GM18517 (cell line): ENCODE measurements at regions not wholly inside any gene's neighbourhood (a gene's known extent, or its start where the extent isn't known, plus 50 kb on each side); places are given as distances from the start of the nearest gene placed in this dataset.

Experiments
- ATAC-seq: cut with Tn5 transposase; IDR thresholded peaks from one replicate; pipeline ENCODE4 v1.9.1; 2021; ENCODE audit warnings: mild to moderate bottlenecking, moderate library complexity; ENCODE audit not compliant: unreplicated experiment

DNA sequence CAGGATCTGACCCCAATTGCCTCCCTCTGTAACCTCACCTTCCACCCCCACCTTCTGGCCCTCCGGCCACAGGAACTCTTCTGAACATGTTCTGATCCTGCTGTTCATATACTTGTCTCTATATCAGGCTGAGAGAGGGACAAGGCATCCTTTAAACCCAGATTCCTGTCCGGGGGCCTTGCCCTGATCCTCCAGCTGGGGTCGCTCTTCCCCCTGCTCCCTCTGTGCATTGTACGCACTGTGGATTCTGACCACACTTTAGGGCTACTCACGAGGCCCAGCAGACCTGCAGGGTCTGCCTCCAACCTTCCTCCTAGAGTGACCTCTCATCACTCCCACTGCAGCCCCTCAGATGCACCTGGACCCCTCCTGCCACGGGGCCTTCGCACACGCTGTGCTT, 269.3 kb downstream of the UQCRFS1 start:
- ATAC-seq: no peak

DNA sequence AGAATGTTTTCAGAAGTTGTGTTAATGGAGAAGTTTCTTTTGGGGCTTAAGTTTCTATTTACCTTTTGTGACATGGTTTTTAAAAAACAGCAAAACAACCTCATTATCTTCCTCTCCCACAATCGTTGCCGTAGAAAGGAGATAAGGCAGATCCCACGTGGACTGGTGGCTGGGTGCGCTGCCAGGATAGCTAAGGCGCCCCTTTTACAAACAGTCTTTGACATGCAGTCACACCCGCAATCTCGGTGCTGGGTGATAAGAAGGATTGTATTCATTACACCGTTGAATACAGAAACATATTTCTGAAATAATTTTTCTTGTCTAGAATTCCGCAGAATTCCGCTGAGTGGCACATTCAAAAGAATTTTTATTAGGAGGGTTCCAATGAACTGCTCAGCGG, 271.1 kb downstream of the UQCRFS1 start:
- ATAC-seq: no peak

DNA sequence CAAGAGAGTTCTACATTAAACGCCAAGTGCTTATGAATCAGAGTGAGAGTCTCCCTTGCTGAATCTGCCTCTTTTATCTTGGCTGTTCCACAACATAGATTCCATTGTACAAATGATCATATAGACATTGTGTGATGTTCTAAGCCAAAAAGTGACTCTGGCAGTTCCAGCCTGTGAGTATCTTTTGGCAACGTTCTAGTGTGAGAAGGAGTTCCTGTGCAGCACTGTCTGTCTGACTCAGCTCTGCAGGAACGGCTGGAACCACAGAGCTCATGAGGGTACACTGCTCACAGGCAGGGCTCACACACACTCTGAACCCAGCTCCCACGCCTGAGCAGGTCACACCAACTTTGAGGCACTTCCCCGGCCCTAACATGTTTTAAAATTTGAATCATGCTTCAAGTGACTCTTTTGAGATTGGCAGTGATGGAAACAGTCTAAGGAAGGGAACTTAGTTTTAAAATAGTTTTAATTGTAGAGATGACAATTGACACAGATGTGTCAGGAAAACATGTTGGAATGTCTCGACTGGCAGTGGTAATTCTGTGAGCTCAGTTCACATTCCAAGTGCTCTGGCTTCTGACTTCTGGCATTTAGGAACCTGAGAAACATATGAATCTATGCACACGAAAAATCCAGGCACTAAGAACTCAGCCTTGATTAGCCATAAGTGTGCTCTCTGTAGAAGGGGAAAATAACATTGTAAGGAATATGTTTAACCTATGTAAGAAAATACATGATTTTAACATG, 272.0 kb downstream of the UQCRFS1 start:
- no peak for ATAC-seq

DNA sequence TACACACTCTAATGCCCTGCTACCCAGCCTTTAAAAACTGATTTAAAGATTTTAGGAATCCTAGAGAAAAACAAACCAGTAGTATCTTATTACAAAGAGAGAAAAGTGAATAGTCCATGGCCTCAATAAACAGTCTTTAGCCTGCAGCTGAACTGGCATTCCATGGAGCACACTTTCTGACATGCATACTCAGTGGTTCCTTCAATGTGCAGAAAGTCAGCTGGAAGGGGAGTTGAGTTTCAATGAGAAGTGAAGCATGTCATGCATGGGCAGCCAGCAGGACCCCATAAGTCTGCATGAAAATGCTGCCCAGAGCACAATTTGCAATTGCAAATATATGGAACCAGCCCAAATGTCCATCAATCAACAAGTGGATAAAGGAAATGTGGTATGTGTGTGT, 273.7 kb downstream of the UQCRFS1 start:
- no peak for ATAC-seq

DNA sequence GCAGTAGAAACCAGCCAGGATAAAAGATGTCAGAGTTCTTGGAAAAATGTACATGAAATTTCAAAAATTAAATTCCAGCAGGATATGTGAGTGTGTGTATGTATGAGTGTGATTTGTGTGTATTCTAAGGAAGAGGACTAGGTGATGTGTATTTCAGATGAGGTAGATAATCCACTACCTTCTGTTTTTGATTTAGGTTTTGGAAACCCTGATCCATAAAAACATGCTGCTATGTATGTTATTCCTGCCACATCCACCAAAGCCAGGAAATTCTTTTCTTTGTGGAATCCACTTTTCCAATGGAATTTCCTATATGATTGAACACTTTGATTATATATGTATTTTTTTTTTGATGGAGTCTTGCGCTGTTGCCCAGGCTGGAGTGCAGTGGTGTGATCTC, 276.9 kb downstream of the UQCRFS1 start:
- ATAC-seq: no peak

DNA sequence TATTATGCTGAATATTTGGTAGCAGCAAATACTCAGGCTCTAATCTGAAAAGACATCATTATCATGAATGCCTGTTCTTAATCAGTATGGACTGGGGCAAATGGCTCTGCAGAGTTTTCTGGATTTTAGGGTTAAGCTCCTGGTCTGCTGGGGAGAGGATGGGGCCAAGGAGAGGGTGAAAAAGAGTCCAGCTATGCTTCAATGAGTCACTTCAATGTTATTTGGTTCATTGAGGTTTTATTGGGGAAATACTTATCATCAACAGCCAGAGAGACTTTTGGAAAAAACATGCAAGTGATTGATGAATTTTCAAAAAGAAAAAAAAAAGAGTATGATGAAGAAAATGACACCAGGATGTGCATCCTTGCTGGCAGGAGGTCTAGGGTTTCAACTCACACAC, 278.3 kb downstream of the UQCRFS1 start:
- ATAC-seq: no peak

DNA sequence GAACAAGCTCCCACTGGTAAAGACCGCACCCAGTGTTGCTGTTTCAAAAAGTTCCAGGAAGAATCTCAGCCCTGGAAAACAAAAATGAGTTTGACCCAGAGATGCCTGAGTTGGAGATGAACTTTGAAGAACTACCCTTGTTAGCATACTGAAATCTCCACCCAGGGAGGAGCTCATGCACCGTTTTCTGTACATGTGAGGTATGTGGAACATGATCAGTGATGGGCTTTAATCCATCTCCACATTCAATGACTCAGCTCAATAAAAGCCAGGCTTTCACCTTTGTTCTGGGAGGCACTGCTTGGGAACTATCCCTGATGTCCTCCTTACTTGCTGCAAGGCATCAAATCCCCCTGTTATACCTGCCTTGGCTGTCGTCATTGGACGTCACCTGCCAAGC, 279.9 kb downstream of the UQCRFS1 start:
- no peak for ATAC-seq

DNA sequence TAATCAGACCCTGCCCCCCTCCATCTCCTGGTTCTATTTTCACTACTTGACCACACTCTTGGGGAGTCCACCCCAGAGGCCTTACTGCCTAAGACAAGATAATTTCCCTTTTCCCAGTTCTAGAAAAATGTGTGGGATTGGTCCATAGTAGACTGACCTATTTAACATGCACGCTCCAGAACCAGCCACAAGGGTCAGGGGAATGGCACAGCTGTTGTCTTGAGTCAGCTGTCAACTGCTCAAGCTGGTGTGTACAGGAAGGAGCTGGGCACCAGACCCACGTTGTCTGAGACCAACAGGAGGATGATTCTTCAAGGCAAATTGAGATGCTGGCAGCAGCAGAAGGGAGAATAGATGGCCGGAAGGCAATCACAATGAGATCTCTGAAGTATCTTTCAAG, 280.5 kb downstream of the UQCRFS1 start:
- ATAC-seq: no peak

DNA sequence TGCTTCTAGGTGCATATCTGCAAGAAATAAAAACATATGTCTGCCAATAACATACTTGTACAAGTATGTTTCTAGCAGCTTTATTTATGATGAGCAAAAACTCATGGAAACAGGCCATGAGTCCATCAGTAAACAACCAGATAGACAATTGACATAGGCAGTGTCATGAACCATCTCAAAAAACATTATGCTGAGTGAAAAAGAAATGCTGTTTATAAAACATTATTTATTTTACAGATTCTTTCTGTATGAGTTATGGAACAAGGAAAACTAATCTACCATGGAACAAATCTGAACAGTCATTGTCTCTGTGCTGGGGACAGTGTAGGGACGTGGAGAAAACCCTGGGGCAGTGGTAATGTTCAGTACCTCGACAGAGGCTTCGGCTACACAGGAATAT, 283.9 kb downstream of the UQCRFS1 start:
- ATAC-seq: no peak

DNA sequence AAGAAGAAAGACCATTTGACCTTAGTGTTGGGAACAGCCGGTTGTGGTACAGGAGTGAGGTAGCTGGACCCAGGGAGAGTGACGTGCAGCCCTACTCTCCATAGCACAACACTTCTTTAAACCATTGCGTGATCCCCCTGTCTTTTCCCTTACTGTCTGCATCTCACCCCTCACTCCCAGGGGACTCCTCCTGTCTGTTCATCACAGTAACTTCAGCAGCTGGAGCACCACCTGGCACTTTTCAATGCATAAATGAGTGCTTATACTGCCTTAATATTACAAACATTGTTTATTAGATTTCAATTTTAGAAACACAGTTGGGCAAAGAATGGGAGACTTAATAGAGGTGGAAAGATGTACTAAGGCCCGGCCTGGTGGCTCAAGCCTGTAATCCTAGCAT, 285.5 kb downstream of the UQCRFS1 start:
- ATAC-seq: no peak

DNA sequence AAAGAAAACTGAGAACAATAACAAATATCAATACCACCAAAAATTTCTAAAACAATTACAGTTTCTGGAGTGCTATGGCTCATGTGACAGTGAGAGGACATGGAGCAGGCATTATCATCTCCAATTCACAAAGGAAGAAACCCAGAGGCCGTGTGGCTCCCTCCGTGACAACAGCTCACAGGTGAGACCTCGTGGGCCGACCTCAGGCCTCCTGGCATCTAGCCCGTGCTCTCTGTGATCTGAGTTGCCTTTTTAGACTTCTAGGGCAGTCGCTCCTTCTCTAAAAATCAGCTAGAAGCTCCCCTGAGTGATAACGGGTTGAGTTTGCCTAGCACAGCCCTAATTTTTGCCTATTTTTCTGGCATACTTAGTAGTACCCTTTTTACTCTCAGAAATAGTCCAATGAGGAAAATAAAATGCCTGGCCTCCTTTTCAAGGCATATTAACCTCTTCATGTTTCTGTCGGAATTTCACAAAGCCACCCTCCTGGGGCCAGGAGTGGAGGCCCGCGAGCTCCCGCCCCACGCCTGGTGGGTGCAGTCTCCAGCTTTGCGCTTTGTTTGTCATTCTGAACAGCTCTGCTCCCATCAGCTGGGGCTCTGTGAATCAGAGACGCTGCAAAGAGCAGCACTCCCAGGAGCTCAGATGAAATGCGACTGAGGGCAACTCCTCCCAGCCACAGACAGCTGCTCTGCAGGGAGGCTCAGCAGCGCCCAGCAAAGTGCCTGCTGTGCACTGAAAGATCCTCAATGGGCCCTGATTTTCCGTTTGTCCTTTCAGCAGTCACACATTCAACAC, 292.5 kb downstream of the UQCRFS1 start:
- ATAC-seq: no peak

DNA sequence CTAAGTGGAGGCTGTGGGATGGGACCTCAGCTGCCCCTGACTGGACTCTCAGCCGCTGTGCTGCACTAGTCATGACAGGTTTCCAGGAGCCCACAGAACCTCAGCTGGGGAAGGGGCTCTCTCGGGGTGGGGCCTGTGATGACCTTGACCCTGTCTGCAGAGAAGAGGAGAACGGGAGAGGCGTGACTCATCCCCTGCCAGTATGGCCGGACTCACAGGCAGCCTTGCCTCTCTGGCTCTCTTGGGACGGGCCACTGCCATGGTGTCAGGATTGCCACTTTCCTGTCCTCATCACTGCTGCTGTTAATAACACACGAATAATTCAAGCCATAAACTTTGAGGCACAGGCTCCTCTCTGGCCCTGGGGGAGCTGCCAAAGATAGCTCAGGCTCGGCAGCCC, 295.3 kb downstream of the UQCRFS1 start:
- ATAC-seq: no peak

DNA sequence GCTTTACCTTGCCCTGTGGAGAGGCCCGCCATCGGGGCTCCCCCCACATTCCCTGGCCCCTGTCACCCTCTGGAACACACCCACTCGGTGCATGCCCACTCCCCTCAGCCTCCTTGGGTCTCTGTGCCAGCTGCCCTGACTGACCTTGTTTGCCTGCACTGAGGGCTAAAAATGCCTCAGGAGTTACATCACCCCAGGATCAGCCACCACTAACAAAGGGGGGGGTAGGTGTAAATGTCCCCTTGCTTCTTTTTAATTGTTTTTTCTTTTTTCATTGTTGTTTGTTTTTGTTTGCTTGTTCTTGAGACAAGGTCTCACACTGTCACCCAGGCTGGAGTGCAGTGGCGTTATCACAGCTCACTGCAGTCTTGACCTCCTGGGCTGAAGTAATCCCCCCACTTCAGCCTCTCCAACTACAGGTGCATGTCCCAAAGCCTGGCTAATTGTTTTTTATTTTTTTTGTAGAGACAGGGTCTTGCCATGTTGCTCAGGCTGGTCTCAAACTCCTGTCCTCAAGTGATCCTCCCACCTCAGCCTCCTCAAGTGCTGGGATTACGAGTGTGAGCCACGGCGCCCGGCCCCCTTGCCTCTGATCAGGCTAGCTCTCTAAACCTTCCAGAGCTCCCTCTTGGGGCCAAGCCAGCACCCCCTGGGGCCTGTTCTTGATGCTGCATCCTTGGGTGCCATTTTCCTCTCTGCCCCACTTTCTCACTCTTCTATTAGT, 297.1 kb downstream of the UQCRFS1 start:
- no peak for ATAC-seq

DNA sequence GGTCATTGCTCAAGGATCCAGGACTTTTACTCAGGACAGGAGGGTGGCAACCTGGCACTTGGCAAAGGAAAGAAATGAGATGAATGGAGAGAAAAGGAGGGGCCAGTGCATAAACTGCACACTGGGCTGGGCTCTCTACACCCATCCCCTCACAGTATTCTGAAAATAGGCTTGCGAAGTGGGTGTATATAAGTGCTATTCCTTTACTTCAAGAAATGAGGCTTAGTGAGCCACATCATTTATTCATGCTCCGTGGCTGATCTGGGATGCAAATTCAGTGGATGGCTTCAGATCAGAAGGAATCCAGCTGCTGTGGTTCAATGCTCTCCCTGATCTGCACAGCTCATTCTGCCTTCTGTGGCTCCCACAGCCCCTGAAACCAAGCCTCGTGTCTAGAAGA, 297.7 kb downstream of the UQCRFS1 start:
- ATAC-seq: no peak

DNA sequence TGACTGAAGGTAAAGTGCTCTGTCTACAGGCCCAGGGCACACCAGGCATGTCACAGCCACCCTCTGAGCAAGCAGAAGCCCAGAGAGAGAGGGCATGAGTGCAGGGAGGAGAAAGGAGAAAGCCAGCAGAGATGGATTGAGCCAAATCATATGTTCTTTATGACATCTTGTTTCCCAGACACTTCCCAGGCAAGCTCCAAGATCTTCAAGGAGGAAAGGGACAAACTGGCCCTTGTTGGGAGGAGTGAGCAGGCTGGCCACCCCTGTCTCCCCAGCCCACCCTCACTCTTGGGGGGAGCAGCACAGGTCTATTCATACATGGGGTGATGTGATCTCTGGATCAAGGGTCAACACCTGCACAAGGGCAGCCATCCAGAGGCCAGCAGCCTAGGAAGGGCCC, 298.8 kb downstream of the UQCRFS1 start:
- no peak for ATAC-seq

DNA sequence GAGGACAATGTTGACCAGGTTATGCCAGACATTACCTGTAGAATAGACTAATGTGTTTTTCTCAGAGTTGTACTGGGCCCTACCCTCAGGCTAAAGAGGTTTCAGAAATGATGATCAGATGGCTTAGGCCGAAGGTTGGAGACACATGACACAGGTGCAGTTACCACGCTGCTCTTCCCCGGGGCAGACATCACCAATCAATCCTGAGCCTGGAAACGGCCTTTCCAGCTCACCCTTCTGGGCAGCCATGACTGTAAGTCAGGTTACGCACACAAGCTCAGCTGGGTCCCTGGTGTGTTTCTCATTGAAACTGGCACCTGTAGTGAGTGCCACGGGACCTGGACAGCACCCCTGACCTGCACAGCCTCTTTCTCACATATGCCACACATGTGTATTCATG, 299.3 kb downstream of the UQCRFS1 start:
- ATAC-seq: no peak

DNA sequence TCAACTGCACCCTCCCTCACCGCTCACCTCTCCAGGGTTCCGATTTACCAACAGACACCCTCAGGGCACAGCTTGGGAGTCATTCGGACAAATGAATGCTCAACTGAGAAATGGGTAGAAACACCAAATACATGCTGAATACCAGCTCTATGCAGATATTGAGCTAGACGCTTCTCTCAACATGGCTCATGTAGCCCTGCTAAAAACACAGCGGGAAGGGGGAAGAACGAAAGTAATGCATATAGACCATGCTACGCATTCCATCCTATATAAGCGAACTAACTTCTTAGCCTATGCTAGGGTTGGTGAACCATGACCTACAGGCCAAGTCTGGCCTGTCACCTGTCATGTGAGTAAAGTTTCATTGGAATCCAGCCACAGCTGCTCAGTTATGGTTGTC, 304.0 kb downstream of the UQCRFS1 start:
- ATAC-seq: no peak

DNA sequence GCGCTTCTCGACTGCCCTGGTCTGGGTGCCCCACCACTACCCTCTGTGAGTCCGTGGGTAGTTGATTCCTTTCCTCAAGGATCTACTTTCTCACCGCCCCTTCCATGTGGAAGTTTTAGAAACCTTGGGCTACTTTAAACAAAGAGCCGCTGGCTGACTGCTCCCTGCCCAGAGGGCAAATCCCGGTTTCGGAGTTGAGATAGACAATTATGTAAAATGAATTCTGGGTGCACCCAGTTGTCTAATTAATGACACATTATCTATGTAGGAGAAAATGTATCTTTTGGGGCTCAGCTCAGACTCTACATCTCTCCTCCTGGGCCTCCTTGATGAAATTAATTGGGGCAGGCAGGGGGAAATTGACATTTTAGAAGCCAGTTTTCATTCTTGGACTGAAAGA, 305.4 kb downstream of the UQCRFS1 start:
- ATAC-seq: no peak

DNA sequence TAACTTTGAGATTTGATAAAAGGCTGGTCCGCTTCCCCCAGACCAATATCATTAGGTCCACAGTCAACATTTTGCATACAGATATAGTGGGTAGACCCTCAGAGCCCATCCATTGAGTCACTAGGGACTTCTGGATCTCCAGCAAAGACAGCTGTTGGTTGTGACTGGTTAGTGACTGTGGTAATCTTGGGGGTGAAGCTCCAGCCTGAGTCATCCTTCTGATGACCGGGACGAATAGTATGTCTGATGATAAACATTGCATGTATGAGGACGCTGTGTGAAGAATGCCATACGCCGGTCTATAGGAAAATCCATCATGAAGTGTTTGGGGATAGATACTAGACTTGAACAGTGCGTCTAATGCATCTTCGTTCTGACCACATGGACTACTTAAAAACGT, 307.0 kb downstream of the UQCRFS1 start:
- ATAC-seq: no peak

DNA sequence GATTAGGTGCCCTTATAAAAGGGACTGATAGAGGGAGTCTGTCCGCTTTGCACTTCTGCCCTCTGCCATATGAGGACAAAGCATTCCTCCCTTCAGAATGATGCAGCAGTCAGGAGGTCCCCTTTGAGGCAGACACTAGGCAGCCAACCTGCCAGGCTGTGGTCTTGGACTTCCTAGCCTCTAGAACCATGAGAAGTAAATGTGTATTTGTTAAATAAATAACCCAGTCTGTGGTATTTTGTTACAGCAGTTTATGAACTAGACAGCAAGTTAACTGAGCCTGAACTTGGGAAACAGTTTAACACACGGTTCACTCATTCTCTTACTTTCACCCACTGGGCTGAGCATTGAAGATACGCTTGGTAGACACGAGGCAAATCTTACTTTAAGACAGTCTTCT, 313.2 kb downstream of the UQCRFS1 start:
- ATAC-seq: no peak

DNA sequence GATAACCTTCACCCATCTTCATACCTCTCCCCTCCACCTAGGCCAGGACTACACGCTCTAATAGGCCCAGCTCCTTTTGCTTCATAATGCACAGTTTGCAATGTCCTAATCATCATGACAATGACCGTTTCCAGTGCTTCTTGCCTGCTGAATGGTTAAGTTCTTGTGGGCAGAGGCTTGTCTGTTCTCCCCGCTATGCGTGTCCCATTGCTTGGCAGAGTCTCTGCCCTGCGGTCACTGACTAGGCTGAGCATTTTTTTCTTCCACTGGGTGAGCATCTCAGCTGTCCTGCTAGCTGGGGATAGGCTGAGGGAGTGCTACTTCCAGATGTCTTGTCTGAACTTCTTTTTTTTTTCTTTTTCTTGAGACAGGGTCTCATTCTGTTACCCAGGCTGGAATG, 314.7 kb downstream of the UQCRFS1 start:
- no peak for ATAC-seq
